ENCODE measurements at regions not wholly inside any gene's neighbourhood (a gene's known extent, or its start where the extent isn't known, plus 50 kb on each side); places are given as distances from the start of the nearest gene placed in this dataset.
"Not testable (repeated sequence)": the region's sequence is repeated elsewhere in the genome, so short reads cannot be mapped to it uniquely, and the experiment has no call there.

DNA sequence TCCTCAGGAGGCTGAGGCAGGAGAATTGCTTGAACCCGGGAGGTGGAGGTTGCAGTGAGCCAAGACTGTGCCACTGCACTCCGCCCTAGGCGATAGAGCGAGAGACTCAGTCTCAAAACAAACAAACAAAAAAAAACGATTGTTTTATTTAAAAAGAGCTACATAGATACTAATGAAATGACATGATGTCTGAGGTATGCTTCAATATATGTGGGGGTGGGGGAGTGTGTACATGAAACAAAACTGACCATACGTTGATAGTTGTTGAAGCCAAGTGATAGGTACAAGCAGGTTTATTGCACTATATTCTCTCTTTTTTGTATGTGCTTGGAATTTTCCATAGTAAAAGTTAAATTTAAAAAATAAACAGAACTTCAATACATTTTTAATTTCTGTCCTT is 240.1 kb downstream of the TFAP2A start:
- DNase-seq, result no peak

DNA sequence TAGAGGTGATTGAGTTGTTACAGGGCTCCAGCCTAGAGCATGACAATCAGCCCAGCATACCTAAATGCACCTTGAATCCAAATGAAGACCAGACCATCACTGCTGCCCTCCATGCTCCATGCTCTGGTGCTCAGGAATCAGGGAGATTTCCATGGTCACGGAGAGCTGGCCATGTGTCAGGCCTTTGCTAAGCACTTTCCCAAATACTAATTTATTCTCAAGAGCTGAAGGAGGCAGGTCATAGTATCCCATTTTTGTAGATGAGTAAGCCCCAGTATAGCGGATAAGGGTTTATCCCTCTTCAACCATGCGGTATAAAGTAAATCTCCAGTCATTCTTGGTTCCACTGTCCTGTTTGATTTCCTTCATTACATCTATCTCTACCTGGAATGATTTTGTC is 240.8 kb downstream of the TFAP2A start:
- no peak for DNase-seq

DNA sequence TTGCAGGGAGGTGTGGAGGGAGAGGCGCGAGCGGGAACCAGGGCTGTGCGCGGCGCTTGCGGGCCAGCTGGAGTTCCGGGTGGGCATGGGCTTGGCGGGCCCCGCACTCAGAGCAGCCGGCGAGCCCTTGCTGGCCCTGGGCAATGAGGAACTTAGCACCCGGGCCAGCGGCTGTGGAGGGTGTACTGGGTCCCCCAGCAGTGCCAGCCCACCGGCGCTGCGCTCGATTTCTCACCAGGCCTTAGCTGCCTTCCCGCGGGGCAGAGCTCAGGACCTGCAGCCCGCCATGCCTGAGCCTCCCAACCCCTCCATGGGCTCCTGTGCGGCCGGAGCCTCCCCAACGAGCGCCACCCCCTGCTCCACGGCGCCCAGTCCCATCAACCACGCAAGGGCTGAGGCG is 243.2 kb downstream of the TFAP2A start:
- DNase-seq, result not testable (repeated sequence)

DNA sequence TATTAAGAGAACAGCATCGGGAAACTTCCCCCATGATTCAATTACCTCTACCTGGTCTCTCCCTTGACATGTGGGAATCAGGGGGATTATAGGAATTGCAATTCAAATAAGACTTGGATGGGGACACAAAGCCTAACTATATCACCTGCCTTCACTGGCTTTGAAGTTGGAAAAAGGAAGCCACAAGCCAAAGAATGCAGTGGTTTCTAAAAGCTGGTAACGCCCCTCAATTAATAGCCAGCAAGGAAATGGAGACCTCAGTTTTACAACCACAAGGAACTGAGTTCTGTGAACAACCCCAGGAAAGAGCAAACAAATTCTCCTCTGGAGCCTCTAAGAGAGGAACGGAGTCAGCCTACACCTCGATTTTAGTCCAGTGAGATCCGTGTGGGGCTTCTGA is 244.1 kb downstream of the TFAP2A start:
- no peak for DNase-seq

DNA sequence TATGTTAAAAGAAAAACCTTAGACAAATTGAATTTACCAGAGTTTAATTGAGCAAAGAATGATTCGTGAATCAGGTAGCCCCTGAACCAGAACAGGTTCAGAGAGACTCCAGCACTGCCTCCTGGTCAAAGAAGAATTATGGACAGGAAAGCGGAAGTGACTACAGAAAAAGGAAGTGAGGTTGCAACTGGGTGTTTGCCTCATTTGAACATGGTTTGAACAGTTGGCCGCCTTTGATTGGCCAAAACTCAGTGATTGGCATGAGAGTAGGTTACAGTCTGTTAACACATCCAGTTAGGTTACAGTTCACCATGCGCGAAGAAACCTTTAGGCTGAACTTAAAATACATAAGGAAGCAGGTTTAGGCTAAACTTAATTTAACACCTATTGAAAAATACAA is 248.8 kb downstream of the TFAP2A start:
- no peak for DNase-seq

DNA sequence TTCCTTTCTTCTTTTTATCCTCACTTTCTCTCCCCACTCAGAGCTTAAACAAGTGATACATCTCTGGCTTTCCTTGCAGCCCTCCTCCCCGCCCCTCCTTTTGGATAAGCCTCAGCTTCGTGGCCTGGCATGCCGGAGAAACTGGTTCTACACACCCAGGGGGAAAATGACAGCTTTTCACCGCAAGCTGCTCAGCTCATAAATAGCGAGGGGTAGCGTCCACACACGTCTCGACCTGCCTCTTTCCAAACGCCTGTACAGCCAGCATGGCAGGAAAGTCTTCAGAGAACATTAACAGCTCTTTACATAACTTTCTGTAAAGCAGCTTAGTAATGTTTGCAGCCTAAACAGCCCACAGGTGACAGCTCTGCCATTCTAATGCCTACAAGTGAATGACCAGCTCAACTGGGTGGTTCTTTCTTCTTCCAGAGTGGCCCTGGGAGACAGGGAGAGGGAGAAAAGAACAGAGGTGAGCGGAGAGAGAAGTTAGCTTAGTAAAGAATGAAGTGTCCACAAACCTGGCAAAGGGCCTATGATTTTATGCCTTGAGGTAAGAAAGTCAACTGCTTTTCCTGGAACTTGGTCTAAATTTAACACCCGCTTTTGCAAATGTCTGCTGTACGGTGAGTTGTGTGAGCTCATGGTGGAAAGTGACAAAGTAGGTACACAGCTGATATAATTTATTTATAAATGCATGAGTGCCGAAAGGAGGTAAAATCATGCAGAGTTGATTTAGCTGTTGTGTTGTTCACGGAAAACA is 251.5 kb downstream of the TFAP2A start:
- DNase-seq, result no peak

DNA sequence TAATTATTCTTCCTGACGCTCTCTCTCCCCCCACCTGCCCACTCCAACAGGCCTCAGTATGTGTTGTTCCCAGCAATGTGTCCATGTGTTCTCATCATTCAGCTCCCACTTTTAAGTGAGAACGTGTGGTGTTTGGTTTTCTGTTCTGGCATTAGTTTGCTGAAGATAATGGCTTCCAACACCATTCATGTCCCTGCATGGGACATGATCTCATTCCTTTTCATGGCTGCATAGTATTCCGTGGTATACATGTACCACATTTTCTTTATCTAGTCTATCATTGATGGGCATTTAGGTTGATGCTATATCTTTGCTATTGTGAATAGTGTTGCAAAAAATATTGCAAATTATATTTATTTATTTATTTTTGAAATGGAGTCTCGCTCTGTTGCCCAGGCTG is 258.0 kb downstream of the TFAP2A start:
- no peak for DNase-seq

DNA sequence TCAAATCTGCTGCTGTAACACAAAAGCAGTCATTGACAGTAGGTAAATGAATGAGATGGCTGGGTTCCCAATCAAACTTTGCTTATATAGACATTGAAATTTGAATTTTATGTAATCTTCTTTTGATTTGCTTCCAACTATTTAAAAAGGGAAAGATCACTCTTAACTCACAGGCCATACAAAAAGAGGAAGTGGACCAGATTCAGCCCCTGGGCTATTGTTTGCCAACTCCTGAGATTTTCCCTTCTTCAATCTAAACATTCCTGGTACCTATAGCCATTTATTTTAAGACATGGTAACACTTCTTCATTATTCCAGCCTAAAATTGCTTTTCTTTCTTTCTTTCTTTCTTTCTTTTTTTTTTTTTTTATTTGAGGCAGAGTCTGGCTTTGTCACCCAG is 260.6 kb downstream of the TFAP2A start:
- DNase-seq, result no peak

DNA sequence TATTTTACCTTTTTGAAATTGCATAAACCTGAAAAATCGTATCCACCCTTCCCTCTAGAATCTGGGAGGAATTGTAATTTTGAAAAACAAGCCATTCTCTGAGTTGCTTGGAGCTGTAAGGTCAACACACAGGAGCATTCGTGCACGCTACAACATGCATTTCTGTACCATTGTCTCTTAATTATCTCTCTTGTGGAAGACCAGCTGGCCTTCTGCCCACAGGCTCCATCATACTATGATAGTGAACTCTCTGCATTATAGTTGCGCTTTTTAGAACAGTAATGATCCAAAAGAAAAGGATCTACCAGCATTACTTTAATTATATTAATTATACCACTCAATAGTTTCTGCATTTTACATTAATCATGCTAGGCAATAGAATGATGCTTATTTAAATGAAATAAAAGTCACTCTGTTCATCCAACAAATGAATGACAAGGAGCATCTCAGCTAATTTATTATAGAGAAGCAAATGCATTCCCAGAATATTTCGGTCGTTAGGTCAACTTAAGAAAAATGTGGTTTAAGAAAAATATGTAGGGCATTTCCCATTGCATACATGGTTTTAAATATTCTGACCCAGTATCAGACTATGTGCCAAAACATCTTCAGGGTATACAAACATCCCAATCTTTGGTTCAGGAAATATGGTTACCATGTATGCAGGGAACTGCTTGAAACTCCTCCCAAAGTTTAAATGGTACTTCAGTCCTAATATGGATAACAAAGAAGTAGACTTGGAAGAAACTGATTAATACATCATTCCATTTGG is 263.5 kb downstream of the TFAP2A start:
- DNase-seq, result no peak

DNA sequence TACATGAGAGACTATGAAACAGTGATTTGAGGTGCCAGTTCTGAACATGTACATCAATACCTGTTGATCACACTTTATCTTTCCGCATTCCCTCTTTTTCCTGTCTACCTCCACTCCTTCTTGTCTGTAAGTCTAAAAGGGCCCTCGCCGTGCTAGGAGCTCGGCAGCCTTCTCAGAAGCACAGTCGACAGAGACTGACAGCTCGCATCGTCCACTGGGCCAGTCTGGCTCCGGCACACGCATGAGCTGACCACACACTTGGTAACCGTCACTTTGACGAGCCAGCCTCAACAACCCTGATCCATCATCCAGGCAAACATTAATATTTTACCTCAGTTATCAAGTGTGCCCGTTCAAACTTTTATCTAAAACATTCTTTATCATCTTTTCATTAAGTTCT is 265.3 kb downstream of the TFAP2A start:
- no peak for DNase-seq

DNA sequence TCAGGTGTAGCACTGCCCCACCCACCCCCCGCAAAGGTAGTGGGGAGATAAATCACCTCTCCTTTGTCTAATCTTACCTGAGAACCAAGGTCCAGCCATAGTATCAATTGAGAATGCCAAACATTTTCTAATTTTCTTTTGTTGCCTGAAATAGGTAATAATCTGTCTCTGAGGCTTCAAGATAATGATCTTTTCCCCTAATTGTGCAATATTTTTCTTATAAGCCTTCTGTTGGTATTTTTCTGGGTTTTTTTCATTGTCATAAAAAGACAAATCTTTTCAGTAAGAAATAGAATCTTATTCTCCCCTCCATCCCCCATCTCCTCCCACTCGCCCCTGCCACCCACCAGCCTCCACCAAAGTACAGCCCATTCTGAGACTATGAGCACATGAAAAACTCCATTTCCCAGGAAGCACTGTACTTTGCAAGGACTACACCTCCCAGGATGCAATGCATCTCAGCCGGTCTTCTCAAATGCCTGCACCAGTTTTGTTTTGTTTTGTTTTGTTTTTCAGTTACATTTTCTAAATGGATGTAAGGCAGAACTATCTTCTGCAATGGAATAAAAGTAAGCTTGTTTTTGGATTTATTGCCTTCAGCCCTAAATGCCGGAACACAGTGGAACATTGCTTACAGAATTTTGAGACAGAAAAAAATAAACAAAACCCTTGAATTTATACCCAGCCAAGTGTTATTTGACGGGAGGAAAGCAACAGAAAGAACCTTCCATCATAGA is 268.0 kb downstream of the TFAP2A start:
- DNase-seq, result no peak

DNA sequence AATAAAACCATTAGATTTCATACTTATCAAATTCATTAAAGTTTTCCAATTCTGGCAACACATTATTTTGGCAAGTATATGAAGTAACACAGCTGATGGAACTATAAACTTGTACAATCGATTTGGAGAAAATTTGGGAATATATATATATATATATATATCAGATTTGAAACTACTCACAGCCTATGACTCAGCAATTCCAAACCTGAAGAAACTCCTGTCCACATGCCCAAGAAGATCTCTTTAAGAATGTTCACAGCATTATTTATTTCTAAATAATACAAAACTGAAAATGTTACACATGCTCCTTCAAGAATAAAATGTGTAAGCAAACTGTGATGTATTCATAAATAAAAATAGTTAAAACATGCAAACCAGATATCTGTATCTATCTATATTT is 270.1 kb downstream of the TFAP2A start:
- no peak for DNase-seq

DNA sequence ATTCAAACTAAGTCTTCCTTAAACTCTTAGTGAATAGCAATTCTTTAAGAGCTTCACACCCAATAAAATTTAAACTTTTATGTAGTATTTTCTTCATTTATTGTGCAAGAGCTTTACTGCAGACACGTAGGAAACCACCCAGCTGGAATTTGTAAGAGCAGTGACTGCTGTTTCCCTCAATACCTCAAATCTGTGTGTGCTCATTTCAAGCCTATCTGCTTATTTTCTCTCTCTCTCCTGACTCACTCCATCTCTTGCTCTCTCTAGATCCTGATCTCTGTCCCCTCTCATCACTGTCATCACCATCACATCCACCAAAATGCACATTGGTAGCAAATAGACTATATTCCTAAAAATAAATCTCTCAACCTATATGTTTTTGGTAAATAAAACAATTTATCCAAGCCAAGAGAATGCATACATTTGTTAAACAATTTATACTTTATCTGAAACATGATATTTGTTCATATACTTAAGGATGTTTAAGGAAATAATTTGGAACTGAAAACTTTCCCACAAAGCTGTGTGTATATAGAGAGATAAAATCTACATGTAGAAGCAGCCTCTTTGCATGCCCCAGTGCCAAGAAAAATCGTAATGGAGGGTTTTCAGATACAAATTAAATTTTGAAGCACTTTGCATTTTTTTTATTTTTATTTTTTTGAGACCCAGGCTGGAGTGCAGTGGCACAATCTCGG is 273.0 kb downstream of the TFAP2A start:
- no peak for DNase-seq

DNA sequence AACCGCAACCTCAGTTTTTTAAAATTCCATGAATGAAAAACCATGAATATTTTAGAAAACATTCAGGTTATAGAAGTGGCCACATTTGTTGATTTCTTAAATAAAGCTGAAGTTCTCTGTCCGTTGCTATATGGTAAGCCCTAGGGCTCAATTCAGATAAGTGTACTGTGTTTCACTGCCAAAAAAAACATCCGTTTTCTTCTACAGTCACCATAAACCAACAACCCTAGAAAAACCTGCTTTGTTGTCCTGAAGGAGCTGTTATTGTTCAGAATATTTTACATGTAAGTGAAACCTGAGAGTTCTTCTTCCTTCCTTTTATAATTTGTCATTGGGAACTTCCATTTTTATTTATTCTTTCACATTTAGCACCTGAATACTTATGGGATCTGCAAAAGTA is 274.1 kb downstream of the TFAP2A start:
- DNase-seq, result no peak

DNA sequence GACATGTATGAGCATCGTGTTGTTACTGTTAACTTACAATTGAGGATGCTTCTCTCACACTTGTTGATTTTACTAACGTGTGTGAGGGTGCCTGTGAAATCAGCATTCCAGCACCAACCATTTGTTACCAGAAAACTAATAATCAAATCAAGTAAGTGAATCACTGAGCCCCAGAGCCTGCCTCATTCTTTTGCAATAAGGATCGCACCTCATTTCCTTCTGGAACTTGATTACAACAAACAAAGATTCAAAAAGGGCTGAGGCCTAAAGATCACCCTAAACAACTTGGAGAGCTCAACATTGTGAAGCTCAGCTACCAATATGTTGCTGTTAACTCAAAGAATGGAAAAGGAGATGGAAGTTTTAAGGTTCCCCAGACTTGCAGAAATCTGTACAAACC is 274.7 kb downstream of the TFAP2A start:
- DNase-seq, result no peak

DNA sequence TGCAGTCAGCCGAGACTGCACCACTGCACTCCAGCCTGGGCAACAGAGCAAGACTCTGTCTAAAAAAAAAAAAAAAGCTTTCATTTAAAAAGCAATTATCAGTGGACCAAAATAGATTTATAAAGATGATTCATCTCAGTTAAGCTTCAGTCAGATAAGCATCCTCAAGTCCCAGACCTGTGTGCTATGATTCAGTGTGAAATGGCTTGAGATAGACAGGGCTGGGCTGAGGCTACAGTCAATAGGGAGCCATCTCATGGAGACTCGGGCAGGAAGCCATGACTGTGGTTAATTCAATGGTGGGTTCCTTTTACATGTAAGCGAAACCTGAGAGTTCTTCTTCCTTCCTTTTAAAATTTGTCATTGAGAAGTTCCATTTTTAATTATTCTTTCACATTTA is 276.0 kb downstream of the TFAP2A start:
- no peak for DNase-seq

DNA sequence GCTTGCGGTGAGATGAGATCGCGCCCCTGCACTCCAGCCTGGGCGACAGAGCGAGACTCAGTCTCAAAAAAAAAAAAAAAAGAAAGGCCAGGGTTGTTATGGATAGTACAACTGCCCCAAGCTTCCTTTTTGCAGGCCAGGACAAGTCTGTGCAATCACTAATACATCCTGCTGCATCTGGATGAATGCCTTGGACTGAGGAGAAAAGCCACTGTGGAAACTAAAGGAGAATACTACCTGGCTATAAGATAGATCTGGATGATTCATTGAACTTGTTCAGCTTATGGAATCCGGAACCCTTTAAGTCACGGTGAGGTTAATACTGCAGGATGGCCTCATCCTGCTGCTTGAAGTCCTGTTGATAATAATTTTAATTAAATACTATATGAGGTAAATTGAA is 278.2 kb downstream of the TFAP2A start:
- DNase-seq, result no peak

DNA sequence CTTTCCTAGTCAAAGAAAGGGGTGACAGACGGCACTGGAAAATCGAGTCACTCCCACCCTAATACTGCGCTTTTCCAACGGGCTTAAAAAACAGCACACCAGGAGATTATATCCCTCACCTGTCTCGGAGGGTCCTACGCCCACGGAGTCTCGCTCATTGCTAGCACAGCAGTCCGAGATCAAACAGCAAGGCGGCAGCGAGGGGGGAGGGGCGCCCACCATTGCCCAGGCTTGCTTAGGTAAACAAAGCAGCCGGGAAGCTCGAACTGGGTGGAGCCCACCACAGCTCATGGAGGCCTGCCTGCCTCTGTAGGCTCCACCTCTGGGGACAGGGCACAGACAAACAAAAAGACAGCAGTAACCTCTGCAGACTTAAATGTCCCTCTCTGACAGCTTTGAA is 280.7 kb downstream of the TFAP2A start:
- not testable (repeated sequence) for DNase-seq

DNA sequence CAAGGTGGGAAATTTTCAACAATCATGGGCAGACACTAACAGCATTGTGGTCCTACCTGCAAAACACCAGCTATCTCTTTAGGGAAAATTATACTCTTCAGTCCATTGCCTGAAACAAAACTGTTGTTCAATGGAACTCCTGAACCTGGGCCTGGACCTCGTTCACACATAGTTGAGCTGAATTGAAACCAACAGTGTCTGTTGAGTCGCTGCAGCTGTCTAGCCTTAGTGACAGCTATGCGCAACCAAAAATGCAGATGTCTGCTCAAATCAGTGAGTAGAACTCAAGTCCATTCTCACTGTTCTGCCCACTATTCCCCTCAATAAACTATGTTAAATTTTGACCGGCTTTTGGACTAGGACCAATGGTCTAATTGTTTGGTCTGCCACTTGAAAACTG is 286.2 kb downstream of the TFAP2A start:
- DNase-seq, result no peak

DNA sequence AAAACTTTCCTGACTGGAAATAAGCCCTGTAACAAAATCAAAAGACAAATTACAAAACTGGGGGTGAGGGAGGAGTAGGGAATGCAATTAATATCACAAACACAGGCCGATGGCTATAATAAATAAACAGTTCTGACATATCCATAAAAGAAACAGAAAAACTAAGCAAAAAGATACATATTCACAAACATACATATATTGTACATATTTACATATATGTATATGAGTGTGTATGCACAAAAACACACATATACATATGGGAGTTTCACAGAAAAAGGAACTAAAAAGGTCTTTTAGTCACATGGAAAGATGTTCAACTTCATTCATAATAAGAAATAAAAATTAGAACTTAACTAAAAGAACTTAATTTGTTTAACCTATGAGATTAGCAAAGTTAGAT is 292.7 kb downstream of the TFAP2A start:
- no peak for DNase-seq

DNA sequence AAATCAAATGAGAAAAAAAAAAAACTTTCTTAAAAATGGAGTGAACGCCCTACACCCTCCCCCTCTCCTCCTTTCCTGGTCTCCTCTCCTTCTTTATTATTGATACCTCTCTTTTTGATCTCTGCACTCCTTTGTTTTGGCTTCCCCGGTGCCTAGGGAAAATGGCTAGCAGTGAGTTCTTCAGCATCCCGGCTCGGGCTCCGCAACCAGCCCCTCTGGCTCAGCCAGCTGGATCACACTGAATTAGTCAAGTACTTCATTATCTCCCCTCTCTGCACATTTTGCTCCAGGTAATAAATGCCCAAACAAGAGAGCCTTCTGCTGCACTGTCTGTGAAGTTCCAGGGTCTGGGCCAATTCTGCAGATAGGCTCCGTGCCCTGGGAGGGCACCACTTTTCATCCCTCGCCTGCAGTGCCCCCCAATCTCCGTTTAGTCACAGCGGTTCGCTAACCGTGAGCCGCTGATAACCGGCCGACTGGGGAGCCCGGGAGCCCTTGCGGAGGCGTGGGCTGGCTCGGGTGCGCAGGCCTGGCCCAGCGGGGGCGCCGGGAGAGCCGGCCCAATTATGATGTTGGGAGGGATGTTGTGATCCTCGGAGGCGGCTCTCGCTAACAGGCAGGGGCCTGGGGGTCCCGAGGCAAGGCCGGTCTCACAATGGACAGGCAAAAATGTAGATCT is 301.9 kb downstream of the TFAP2A start:
- DNase-seq, result no peak

DNA sequence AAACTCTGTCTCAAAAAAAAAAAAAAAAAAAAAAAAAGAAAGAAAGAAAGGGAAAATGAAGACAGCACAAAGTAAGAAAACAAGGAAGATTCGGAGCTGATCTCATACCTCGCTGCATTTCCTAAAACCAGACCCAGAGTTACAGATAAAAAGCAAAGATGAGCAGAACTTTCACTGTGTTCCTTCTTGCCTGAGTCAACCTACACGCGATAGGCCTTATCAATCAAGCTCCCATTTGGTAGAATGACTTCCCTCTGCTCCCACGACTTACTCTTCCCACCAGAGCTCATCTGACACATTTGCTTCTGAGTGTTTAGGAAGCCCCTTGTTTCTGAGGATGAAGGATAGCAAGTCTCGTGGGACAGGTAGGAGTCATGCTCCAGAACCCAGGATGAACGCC is 302.9 kb downstream of the TFAP2A start:
- no peak for DNase-seq
